SIG-M5 (cell line): ENCODE measurements at regions not wholly inside any gene's neighbourhood (a gene's known extent, or its start where the extent isn't known, plus 50 kb on each side); places are given as distances from the start of the nearest gene placed in this dataset.

Source experiments
- DNase-seq: peaks from one replicate; lab custom pipeline; 2025; lab: John Stamatoyannopoulos, UW

- no peak for DNase-seq
Observed at GRCh38 chr6:10048370-10049297, 366.2 kb downstream of the TFAP2A start.

- no peak for DNase-seq
Observed at GRCh38 chr6:10042280-10042679, 372.6 kb downstream of the TFAP2A start.

GRCh38 chr6:10033223-10033829 is 381.5 kb downstream of the TFAP2A start:
- DNase-seq: no peak

- no peak for DNase-seq
Observed at GRCh38 chr6:10031617-10032016, 383.3 kb downstream of the TFAP2A start.

- no peak for DNase-seq
Observed at GRCh38 chr6:10030942-10031537, 383.8 kb downstream of the TFAP2A start.

GRCh38 chr6:10028222-10028621 is 386.7 kb downstream of the TFAP2A start:
- no peak for DNase-seq

- DNase-seq: no peak
Observed at GRCh38 chr6:10019851-10020250, 395.0 kb downstream of the TFAP2A start.

- no peak for DNase-seq
Observed at GRCh38 chr6:10014557-10014956, 400.3 kb downstream of the TFAP2A start.

- no peak for DNase-seq
Observed at GRCh38 chr6:10000551-10000950, 414.3 kb downstream of the TFAP2A start.

GRCh38 chr6:9999796-10000195 is 415.1 kb downstream of the TFAP2A start:
- DNase-seq: no peak

GRCh38 chr6:9986273-9986672 is 428.6 kb downstream of the TFAP2A start:
- DNase-seq: no peak

- DNase-seq: no peak
Observed at GRCh38 chr6:9985481-9985880, 429.4 kb downstream of the TFAP2A start.

- DNase-seq: no peak
Observed at GRCh38 chr6:9984607-9985006, 430.3 kb downstream of the TFAP2A start.

- no peak for DNase-seq
Observed at GRCh38 chr6:9983168-9983567, 431.7 kb downstream of the TFAP2A start.

- DNase-seq: no peak
Observed at GRCh38 chr6:9982215-9982614, 432.7 kb downstream of the TFAP2A start.

GRCh38 chr6:9979996-9980395 is 434.9 kb downstream of the TFAP2A start:
- DNase-seq: no peak

GRCh38 chr6:9978480-9978879 is 436.4 kb downstream of the TFAP2A start:
- no peak for DNase-seq

- no peak for DNase-seq
Observed at GRCh38 chr6:9977411-9977810, 437.5 kb downstream of the TFAP2A start.

- no peak for DNase-seq
Observed at GRCh38 chr6:9961646-9962045, 453.2 kb downstream of the TFAP2A start.

GRCh38 chr6:9957215-9957759 is 457.6 kb downstream of the TFAP2A start:
- DNase-seq: no peak

- no peak for DNase-seq
Observed at GRCh38 chr6:9948678-9949077, 466.2 kb downstream of the TFAP2A start.

- no peak for DNase-seq
Observed at GRCh38 chr6:9943986-9944385, 470.9 kb downstream of the TFAP2A start.

- DNase-seq: no peak
Observed at GRCh38 chr6:9943026-9943425, 471.8 kb downstream of the TFAP2A start.
